ENCODE measurements at regions not wholly inside any gene's neighbourhood (a gene's known extent, or its start where the extent isn't known, plus 50 kb on each side); places are given as distances from the start of the nearest gene placed in this dataset.

- H3K27ac ChIP-seq: no peak overlapping the region
- H3K9me3 ChIP-seq: no peaks in the 10 kb centered on the region
- H3K4me3 ChIP-seq: no peak overlapping the region
- DNase-seq (no peak), ATAC-seq (no peak)
- TF ChIP-seq, protein P1, sequence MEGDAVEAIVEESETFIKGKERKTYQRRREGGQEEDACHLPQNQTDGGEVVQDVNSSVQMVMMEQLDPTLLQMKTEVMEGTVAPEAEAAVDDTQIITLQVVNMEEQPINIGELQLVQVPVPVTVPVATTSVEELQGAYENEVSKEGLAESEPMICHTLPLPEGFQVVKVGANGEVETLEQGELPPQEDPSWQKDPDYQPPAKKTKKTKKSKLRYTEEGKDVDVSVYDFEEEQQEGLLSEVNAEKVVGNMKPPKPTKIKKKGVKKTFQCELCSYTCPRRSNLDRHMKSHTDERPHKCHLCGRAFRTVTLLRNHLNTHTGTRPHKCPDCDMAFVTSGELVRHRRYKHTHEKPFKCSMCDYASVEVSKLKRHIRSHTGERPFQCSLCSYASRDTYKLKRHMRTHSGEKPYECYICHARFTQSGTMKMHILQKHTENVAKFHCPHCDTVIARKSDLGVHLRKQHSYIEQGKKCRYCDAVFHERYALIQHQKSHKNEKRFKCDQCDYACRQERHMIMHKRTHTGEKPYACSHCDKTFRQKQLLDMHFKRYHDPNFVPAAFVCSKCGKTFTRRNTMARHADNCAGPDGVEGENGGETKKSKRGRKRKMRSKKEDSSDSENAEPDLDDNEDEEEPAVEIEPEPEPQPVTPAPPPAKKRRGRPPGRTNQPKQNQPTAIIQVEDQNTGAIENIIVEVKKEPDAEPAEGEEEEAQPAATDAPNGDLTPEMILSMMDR (IDR thresholded peaks at IDR 0.05 in 4 of 5, conservative IDR thresholded peaks at IDR 0.05 in 1 of 5): no peak
- no peak for TF ChIP-seq POLR2A (IDR thresholded peaks at IDR 0.05)
- in situ Hi-C loops (cut with MboI; ENCODE audit: low sequenced_read_pairs in 4 of 4): no loop called here
- H3K27me3 ChIP-seq: no peaks in the 10 kb centered on the region
- intact Hi-C loops (cut with DNase I; ENCODE audit: low total_unique reads): no loop called here
- no peaks in the 10 kb centered on the region for H3K4me1 ChIP-seq
- no peaks in the 10 kb centered on the region for H3K36me3 ChIP-seq
These were observed 815.5 kb upstream of the ADGRL4 start for GRCh38 chr1:79822053-79822452.

GRCh38 chr1:79819140-79819539, 812.6 kb upstream of the ADGRL4 start:
- no peak overlapping the region for H3K4me3 ChIP-seq
- DNase-seq (no peak), ATAC-seq (no peak)
- no peaks in the 10 kb centered on the region for H3K36me3 ChIP-seq
- TF ChIP-seq POLR2A (IDR thresholded peaks at IDR 0.05): no peak
- TF ChIP-seq, protein P1 (IDR thresholded peaks at IDR 0.05 in 4 of 5, conservative IDR thresholded peaks at IDR 0.05 in 1 of 5): no peak
- no peaks in the 10 kb centered on the region for H3K9me3 ChIP-seq
- no peaks in the 10 kb centered on the region for H3K4me1 ChIP-seq
- in situ Hi-C loops (cut with MboI; ENCODE audit: low sequenced_read_pairs in 4 of 4) (no loop called here), intact Hi-C loops (cut with DNase I; ENCODE audit: low total_unique reads) (no loop called here)
- H3K27ac ChIP-seq: no peak overlapping the region
- H3K27me3 ChIP-seq: no peaks in the 10 kb centered on the region

DNA sequence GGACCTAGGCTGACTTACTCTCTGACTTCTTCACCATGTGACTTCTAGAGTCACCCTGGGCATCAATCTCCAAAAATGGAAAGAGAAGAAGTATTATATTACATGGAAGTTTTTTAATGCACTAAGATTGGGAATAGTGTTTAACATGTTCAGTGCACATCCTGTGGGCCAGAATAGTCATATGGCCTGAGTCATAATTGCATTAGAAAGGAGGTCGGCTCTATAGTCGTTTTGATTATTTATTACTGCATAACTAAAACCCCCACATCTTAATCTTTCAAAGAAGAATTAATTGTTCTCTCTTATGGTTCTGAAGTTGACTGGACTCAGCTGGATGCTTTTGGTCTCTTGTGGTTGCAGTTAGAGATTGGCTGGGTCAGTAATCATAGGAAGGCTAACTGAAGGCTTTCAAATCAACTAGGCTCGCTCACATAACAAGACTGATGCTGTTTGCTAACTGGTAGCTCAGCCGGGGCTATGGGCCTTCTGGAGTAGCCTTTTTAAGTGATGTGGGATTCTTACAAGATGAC, 810.6 kb upstream of the ADGRL4 start:
- no peak overlapping the region for H3K4me3 ChIP-seq
- TF ChIP-seq, protein P1 (IDR thresholded peaks at IDR 0.05 in 4 of 5, conservative IDR thresholded peaks at IDR 0.05 in 1 of 5): no peak
- no peak for TF ChIP-seq POLR2A (IDR thresholded peaks at IDR 0.05)
- H3K4me1 ChIP-seq: no peaks in the 10 kb centered on the region
- no peaks in the 10 kb centered on the region for H3K9me3 ChIP-seq
- no peak overlapping the region for H3K27ac ChIP-seq
- intact Hi-C loops (cut with DNase I; ENCODE audit: low total_unique reads): no loop called here
- H3K36me3 ChIP-seq: no peaks in the 10 kb centered on the region
- DNase-seq (no peak), ATAC-seq (no peak)
- in situ Hi-C loops (cut with MboI; ENCODE audit: low sequenced_read_pairs in 4 of 4): no loop called here
- no peaks in the 10 kb centered on the region for H3K27me3 ChIP-seq

DNA sequence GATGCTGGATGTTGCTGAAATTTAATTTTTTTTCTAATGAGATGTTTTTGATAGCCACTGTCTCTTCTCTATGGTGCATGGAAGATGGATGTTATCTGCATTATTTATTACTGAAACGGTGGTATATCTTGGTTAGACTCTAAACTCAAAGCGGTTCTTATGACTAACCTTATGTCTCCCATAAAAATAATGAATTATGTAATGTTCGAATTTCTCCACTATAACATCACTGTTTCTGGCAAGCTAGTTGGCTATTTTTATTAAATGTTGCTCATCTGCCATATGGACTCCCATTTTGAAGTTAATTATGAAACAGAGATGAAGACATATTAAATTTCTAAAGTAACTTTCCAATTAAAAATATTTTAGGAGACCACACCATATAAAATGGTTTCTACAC, 808.6 kb upstream of the ADGRL4 start:
- Histone ChIP-seq H3K36me3 (no peaks in the 10 kb centered on the region), H3K9me3 (no peaks in the 10 kb centered on the region), H3K4me1 (no peaks in the 10 kb centered on the region), H3K27me3 (no peaks in the 10 kb centered on the region), H3K27ac (no peak overlapping the region), H3K4me3 (no peak overlapping the region)
- ATAC-seq (no peak), DNase-seq (no peak)
- intact Hi-C loops (cut with DNase I; ENCODE audit: low total_unique reads): no loop called here
- in situ Hi-C loops (cut with MboI; ENCODE audit: low sequenced_read_pairs in 4 of 4): no loop called here
- no peak for TF ChIP-seq POLR2A (IDR thresholded peaks at IDR 0.05)
- TF ChIP-seq, protein P1 (IDR thresholded peaks at IDR 0.05 in 4 of 5, conservative IDR thresholded peaks at IDR 0.05 in 1 of 5): no peak

DNA sequence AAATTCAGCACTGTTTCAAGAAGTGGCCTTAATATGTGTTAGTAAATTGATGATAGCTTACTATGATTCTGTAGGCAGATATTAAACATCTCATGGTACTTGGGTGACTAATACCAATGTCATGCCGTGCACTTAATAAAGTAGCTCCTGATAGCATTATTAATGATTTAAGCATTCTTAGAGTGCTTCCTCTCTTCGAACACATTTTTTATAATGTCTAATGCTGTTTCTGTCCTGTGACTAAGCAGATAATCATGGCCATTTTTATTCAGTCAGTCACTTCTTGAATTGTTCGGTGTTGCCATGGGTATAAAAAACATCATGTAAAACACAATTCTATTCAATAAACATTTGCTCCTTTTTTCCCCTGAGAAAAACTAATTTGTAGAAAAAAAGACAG, 804.6 kb upstream of the ADGRL4 start:
- ATAC-seq (no peak), DNase-seq (no peak)
- Histone ChIP-seq H3K4me1 (no peaks in the 10 kb centered on the region), H3K36me3 (no peaks in the 10 kb centered on the region), H3K4me3 (no peak overlapping the region), H3K27me3 (no peaks in the 10 kb centered on the region), H3K27ac (no peak overlapping the region), H3K9me3 (no peaks in the 10 kb centered on the region)
- intact Hi-C loops (cut with DNase I; ENCODE audit: low total_unique reads) (no loop called here), in situ Hi-C loops (cut with MboI; ENCODE audit: low sequenced_read_pairs in 4 of 4) (no loop called here)
- no peak for TF ChIP-seq POLR2A (IDR thresholded peaks at IDR 0.05)
- TF ChIP-seq, protein P1 (IDR thresholded peaks at IDR 0.05 in 4 of 5, conservative IDR thresholded peaks at IDR 0.05 in 1 of 5): no peak
